Suprapubic skin (tissue), 4 donors: ENCODE measurements at regions not wholly inside any gene's neighbourhood (a gene's known extent, or its start where the extent isn't known, plus 50 kb on each side); places are given as distances from the start of the nearest gene placed in this dataset.

Experiments
- EP300 ChIP-seq: sonication (generic); formaldehyde crosslinking; IDR thresholded peaks from one replicate; pipeline ENCODE4 v1.6.1; 2017; ENCODE audit warnings: antibody characterized with exemption
- POLR2A ChIP-seq, 2 donors: fragments of 450-650 bp; IDR thresholded peaks; one replicate each; pipeline ENCODE4 v1.6.1; 2017; ENCODE audit warnings: antibody characterized with exemption in 2 of 2, mild to moderate bottlenecking in 2 of 2, moderate library complexity in 2 of 2
- POLR2AphosphoS5 ChIP-seq, 3 donors: sonication (generic); formaldehyde crosslinking; IDR thresholded peaks; one replicate each; pipeline ENCODE4 v1.6.1; 2017; ENCODE audit warnings: antibody characterized with exemption in 3 of 3
- TF ChIP-seq, protein P1 (sequence below), 2 donors: fragments of 200-600 bp in 1 of 2; fragments of 450-650 bp in 1 of 2; sonication (generic) in 1 of 2; IDR thresholded peaks; one replicate each; pipeline ENCODE4 v1.5.1; 2016 to 2019; ENCODE audit warnings: antibody characterized with exemption in 2 of 2, mild to moderate bottlenecking in 1 of 2, moderate library complexity in 1 of 2

DNA sequence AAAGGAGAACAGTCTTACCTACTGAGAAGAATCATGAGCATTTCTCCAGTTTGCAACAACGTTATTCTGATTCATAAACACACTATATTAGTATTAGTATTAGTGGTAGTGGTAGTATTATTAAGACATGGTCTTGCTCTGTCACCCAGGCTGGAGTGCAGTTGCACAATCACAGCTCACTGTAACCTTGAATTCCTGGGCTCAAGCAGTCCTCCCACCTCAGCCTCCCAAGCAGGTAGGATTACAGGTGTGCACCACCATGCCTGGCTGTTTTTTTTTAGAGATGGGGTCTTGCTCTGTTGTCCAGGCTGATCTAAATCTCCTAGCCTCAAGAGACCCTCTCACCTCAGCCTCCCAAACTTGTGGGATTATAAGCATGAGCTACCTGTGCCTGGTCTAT lies 363.5 kb downstream of the SAMD5 start:
- TF ChIP-seq, protein P1, sequence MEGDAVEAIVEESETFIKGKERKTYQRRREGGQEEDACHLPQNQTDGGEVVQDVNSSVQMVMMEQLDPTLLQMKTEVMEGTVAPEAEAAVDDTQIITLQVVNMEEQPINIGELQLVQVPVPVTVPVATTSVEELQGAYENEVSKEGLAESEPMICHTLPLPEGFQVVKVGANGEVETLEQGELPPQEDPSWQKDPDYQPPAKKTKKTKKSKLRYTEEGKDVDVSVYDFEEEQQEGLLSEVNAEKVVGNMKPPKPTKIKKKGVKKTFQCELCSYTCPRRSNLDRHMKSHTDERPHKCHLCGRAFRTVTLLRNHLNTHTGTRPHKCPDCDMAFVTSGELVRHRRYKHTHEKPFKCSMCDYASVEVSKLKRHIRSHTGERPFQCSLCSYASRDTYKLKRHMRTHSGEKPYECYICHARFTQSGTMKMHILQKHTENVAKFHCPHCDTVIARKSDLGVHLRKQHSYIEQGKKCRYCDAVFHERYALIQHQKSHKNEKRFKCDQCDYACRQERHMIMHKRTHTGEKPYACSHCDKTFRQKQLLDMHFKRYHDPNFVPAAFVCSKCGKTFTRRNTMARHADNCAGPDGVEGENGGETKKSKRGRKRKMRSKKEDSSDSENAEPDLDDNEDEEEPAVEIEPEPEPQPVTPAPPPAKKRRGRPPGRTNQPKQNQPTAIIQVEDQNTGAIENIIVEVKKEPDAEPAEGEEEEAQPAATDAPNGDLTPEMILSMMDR (IDR thresholded peaks at IDR 0.05) = no peak
- TF ChIP-seq POLR2AphosphoS5 (IDR thresholded peaks at IDR 0.05) = no peak
- TF ChIP-seq POLR2A (IDR thresholded peaks at IDR 0.05) = no peak
- TF ChIP-seq EP300 = no peak
